ENCODE measurements at regions not wholly inside any gene's neighbourhood (a gene's known extent, or its start where the extent isn't known, plus 50 kb on each side); places are given as distances from the start of the nearest gene placed in this dataset.
"Not testable (repeated sequence)": the region's sequence is repeated elsewhere in the genome, so short reads cannot be mapped to it uniquely, and the experiment has no call there.

DNA sequence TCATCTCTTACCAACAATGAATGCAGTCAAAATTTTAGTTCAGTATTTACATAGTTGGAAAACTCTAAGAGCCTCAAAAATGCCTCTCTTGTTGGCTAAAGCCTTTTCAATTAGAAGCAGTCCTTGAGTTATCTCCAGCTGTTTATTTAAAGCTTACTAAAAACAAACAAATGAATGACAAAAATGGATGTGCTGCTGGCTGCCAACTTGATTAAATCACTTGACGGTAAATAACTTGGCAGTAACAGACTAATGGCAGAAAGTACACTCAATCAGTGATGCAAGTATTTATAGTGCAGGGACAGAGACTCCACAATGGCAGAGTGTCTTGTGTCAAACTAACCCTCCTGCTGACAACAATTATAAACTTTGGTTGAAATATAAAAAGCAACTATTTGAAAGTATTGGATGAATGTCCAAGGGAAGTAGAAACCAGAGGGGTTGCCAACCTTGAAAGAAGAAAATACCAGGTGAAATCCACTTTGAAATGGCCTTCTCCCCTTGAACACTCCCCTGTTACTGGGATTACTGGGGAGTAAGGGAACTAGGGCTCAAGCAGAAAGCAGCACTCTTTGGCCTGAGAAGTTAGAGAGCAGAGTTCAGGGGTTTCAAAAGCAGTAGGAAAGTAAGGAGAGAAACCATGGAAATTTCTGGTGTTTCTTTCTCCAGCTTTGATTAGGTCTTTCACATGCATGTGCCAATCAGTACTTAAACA, 245.2 kb upstream of the SPHKAP start:
- DNase-seq (ENCODE audit: low read depth, low spot score): no peak

DNA sequence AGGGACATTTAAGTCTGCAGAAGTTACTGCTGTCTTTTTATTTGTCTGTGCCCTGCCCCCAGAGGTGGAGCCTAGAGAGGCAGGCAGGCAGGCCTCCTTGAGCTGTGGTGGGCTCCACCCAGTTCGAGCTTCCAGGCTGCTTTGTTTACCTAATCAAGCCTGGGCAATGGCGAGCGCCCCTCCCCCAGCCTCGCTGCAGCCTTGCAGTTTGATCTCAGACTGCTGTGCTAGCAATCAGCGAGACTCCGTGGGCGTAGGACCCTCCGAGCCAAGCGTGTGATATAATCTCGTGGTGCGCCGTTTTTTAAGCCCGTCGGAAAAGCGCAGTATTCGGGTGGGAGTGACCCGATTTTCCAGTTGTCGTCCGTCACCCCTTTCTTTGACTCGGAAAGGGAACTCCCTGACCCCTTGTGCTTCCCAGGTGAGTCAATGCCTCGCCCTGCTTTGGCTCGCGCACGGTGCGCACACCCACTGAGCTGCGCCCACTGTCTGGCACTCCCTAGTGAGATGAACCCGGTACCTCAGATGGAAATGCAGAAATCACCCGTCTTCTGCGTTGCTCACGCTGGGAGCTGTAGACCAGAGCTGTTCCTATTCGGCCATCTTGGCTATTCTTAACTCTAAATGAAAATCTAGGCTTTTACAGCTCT, 244.0 kb upstream of the SPHKAP start:
- DNase-seq (ENCODE audit: low read depth, low spot score): peak; percentile 35

DNA sequence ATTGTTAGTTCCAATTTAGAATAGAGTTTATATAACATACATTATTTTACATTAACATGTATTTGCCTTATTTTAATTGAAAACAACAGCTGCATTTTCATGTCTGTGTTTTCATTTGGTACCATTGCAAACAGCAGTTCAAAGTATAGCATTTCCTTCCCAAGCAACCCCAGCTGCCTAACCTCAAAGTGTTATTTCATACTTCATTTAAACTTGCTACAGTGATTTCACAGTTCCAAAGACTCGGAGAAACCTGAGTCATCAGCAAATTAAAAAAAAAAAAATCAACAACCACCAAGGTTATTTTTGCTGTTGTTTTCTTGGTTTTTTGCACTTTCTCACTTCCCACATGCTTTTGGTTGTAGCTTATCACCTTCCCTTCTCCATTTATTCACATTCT, 236.5 kb upstream of the SPHKAP start:
- DNase-seq (ENCODE audit: low read depth, low spot score): no peak

DNA sequence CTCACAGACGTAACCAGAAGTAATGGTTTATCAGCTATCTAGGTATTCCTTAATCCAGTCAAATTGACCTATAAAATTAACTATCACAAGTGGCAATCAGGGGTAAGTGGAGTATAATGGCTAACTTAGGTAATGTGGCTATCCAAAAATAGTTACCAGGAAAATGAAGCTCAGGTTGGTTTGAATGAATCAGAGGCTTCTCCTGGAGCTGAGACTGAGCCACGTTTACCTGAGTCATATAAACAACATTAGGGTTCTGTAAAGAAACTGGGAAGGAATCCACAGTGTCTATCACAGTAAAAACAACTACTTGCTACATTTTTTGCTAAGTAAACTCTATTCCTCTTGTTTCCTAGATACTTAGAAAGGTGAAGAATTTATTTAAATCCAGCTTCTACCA, 236.0 kb upstream of the SPHKAP start:
- no peak for DNase-seq (ENCODE audit: low read depth, low spot score)

DNA sequence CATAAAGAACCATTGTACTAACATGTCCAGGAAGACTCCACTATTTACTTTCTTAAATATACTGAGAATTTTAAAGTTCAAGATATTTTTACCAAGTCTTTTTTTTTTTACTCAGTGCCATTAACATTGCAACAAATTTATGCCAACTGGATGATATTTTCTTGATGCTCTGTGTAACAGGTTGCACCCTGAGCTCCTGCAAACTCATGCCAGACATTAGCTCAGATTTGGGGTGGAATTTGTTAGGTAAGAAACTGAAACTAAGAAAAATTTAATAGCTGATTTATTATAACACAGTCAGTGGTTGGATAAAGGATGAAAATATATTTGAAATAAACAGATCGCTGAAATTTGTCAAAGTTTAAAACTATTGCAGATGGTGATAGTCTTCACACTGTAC, 228.6 kb upstream of the SPHKAP start:
- no peak for DNase-seq (ENCODE audit: low read depth, low spot score)

DNA sequence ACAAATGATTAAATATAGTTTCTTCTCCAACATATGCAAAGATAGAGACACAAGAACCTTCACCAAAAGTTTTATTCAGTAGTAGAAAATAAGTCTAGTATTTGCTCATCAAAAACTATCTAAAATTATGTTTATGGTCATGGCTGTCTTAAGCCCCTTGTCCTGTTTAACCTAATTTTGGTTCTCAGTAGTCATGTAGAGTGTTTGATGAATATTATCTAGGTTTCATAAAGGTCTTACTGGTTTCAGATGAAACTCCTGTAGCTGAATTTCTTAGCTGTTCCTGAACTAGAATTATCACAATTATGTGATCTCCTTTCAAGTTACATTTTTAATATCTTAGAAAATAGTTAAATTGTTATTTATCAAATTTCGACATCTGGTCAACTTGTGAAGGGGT, 228.0 kb upstream of the SPHKAP start:
- DNase-seq (ENCODE audit: low read depth, low spot score): no peak

DNA sequence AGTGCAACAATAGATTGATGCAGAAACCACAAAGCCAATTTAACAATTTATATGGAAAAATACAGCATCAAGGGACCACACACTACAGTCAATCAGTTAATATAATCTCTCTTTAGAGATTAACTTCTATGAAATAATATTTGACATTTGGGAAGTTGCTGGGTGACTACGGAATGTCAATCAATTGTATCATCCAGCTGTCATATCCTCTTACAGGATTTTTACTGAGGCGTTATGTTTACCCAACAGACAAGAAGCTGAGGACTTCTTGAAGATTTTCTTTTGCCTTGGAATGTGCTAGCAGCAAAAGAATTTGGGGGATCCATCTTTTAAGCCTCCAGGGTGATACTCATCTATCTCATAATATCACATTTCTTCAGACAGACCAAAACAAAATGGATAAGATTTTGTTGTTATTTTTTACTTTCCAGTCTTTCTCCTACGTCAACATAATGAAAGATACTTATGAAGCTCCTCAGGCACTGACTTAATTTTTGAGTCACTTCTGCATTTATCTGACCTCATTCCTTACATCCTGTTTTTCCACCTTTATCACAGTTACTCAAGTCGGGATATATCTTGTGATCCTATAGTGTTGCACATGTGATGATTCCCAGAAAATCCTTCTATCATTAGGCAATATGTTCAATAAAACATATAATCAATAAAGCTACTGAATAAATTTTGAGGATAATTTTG, 227.2 kb upstream of the SPHKAP start:
- DNase-seq (ENCODE audit: low read depth, low spot score): no peak

DNA sequence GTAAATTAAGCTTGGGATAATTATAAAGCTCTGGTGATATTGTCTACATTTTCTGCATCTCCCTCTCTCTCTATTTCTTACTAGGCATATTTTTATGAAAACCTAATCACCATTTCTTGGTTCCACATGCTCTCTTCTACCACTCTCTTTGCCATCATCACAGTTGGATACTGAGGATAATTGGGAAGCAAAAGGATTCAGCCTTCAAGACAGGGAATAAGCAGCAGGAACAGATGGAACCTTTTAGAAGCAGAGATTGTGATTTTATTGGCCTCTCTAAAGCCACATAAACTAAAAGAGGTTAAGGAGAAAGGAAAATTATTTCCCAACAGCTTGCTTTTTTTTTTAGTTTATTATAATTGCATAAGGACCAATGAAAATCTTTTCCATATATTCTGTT, 226.3 kb upstream of the SPHKAP start:
- DNase-seq (ENCODE audit: low read depth, low spot score): no peak

DNA sequence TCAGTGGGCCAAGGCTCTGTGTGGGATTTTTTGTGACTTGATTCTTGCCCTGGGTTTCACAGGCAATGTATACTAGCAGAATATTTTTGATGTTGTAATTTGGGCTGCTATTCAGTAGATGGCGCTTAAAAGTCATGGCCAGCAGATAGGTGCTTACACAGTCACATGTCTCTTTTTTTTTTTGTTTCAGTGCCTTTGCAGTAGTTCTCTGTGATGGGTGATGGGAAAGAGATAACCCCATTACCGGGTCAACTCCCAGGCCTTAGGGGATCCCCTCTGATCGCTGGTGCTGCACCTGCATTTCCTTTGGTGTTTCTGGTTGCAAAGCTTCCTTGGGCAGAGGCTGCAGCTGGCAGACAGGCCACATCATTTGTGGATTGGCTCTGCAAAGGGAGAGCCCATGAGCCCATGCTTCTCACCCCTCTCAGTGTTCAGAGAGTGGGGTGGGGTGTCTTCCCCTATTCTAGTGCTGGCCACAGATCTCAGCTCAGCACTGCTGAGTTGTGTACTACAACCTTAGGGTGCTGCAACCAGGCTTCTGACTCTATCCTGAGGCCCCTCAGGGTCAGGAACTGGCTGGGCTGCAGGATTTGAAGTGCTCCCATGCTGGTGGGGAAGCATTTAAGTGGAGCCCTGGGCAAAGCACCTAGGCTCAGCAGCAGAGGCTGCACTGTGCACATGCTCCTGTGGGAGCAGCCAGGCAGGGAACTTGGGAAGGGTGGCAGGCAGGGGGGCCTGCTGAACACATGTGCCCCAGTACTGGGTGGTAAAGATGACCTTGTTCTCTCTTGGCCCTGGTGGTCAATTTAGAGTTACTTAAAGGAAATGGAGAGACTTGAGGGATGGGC, 219.8 kb upstream of the SPHKAP start:
- DNase-seq (ENCODE audit: low read depth, low spot score): peak; percentile 10

DNA sequence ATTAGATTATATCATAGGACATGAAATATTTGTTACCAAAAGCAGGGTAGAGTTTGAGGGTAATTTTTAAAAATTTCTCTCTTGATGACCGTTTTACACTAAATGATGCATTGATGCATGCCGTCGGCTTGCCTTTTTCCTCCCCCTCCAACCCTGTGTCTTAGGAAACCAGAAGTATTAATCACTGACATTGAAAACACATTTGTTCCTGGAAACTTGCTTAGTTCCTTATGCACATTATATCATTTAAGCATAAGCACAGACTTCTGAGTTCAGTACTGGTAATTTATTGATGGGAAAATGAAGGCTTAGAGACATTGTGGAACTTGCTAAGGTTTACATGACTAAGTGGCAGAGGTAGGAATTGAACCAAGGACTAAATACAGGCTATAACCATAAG, 206.3 kb upstream of the SPHKAP start:
- no peak for DNase-seq (ENCODE audit: low read depth, low spot score)

DNA sequence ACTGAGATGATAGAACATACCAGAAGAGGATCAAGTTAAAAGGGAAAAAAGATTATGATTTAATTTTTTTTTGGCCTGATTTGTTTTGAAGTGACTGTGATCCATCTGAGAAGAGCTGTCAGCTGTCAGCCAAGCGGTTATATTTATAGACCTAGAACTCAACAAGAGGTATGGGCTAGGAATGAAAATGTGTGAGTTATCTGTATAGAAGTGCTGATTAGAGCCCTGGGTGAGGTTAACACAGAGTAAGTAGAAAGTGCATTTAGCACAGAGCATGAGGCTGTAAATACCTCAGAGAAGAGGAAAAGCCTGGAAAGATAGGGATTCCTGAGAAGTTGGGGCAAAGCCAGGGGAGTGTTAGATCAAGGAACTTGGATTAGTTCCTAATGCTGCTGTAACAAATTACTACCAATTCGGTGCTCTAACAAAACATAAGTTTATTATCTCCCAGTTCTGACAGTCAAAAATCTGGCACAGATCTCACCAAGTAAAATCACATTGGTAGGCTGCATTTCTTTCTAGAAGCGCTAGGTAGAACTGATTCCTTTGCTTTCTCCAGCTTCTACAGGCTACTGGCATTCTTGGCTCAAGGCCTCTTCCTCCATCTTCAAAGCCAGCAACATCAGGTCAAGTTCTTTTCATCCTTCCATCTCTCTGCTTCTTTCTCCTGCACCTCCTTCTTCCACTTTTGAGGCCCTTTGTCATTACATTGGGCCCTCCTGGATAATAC, 197.4 kb upstream of the SPHKAP start:
- DNase-seq (ENCODE audit: low read depth, low spot score): no peak

DNA sequence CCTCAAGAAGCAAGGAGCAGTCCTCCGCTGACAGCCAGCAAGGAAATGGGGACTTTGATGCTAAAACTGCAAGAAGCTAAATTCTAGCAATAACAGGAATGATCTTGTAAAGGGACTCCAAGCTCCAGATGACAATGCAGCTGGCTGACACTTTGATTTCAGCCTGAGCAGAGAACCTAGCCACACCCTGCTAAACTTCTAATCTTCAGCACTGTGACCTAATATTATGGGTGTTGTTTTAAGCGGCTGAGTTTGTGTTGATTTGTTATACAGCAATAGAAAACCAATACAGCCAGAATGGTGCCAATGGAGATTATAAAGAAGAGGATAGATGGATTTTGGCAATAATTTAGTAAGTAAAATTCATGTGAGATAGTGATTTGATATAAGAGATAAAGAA, 196.7 kb upstream of the SPHKAP start:
- no peak for DNase-seq (ENCODE audit: low read depth, low spot score)

DNA sequence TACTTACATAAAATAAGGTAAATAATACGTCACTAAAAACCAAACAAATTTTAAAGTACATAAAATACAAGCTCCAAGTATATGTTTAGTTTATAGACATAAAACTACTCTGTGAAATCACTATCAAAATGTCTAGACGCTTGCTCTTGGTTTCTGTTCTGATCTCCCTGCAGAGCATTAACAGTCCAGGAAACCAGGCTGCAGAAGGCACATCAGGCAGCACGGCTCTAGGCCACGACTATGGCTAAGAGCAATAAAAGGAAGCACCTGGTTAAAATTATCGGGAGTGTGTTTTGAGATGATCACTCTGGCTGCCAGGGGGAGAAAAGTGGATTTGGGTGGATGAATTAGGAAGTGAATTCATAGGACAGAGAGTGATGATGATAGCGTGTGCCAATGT, 196.0 kb upstream of the SPHKAP start:
- DNase-seq (ENCODE audit: low read depth, low spot score): no peak

DNA sequence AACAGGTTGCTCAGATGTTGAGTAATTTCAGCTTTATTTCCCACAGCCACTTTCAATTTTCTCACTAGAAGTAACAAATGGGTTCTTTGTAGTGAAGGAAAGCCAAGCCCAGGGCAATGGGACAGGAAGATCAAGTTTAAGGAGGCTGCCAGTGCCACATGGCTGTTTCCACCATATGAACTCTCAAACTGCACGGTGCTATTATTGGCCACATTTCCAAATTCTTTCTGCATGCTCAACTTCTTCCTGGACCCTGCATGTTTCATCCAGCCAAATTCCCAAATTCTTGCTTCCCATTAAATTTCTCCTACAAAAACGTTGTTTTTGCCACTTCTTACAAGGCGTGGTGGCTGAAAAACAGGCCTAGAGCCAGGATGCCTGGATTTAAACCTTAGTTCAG, 193.3 kb upstream of the SPHKAP start:
- no peak for DNase-seq (ENCODE audit: low read depth, low spot score)

DNA sequence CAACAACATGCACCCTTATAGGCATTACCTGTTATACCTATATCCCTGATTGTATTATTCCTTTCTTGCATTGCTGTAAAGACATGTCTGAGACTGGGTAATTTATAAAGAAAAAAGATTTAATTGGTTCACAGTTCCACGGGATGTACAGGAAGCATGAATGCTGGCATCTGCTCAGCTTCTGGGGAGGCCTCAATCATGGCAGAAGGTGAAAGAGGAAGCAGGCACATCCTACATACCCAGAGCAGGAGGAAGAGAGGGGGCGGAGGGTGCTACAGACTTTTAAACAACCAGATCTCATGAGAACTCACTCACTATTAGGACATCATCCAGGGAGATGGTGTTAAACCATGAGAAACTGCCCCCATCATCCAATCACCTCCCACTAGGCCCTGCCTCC, 191.7 kb upstream of the SPHKAP start:
- no peak for DNase-seq (ENCODE audit: low read depth, low spot score)

DNA sequence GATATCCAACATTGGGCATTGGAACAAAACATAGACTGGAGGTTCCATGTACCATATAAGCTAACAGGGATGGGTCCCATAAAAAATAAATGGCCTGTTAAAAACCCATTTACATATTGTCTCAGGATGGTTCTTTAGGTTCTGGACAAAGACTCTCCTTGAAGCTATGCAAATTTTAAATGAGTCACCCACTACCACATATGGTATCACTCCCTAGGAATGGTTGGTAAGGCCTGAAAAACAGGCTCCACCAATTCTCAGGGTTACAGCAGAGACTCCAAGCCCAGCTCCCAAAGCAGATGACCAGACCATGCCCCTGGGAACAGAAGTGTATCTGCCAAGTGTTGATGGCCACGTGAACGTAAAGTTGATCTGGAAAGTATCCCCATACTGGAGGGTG, 190.7 kb upstream of the SPHKAP start:
- DNase-seq (ENCODE audit: low read depth, low spot score): no peak

DNA sequence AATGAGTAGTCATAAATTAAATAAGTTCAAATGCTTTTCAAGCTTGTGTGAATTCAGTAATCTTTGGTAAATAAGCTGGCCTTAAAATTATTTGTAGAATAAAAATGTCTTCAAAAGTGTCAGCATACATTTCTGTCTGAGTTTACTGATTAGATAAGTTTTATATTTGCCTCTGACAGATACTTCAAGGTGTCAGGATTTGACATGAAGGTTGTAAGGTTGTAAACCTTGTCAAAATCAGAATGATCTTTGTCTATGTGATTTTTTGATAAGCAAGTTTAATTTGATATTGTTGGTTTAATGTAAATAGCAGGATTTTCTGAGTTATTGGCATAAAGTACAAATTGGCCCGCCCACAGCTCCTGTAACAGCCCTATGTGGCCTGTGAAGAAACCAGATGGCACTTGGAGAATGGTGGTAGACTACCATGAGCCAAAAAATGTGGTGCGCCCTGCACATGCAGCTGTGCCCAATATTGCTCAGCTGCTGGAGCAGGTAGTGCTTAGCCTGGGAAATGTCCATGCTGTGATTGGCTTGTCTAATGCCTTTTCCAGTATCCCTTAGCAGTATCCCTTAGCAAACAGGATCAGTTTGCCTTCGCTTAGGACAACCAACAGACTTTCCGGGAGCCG, 188.0 kb upstream of the SPHKAP start:
- no peak for DNase-seq (ENCODE audit: low read depth, low spot score)

DNA sequence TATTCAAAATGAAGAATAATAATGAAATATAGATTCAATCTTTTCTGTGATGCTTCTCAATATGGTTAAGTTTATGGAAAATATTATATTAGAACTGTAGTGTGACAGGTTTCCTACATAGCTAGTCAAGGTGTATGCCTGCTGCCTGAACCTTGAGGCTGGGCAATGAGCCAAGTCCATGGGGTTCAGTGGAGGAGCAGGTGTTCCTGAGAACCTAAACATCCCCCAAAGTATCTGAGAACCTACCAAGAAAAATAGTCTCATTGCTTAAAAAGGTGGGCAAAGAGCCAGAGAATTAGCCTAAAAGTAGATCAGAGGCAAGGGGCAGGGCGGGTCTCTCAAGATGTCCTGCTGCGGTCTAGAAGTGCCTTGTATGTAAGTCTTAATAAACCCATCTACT, 185.9 kb upstream of the SPHKAP start:
- no peak for DNase-seq (ENCODE audit: low read depth, low spot score)

DNA sequence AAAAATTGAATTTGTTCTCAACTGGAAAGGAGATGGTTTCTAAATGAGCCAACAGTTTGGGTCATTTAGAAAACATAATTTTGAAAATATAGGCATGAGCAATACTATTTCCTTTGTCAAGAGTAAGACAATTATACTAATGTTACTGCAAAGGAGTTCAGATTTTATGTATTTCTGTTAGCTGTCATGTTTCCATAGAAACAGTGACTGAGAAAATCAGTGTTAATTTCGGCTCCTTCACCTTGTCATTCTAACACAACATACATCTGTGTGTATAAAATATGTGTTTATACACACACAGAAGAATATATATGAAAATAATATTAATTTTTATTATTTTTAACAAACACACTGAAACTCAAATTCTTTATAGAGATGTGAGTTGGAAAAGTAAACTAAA, 178.0 kb upstream of the SPHKAP start:
- no peak for DNase-seq (ENCODE audit: low read depth, low spot score)

DNA sequence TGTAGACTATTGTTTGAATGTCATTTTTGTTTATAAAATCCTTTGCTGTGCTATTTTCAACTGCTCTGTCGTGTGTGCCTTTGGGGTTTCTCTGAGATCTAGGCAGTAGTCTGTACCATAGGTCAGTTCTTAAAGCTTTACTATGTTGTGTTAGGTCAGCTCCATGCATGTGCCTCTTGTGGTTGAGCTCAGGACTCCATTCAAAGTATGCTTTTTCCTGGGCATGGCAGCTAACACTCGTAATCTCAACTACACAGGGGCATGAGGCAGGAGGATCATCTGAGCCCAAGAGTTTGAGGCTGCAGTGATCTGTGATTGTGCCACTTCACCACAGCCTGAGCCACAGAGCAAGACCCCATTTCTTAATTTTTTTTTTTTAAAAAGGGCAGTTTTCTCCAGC, 174.4 kb upstream of the SPHKAP start:
- DNase-seq (ENCODE audit: low read depth, low spot score): no peak

DNA sequence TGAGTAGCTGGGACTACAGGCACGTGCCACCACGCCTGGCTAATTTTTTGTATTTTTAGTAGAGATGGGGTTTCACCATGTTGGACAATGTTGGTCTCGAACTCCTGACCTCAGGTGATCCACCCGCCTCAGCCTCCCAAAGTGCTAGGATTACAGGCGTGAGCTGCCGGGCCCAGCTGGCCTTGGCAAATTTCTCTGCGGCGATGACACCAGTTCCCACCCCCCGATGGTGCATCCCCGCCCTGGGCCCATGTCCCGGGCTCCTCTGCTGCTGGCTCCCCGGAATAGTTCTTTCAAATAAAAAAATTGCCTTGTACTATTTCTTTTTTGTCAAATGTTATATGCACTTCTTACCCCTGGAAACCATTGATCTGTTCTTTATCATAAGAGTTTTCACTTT, 171.5 kb upstream of the SPHKAP start:
- DNase-seq (ENCODE audit: low read depth, low spot score): not testable (repeated sequence)

Measured in ELF-1 (cell line).